CD4-positive, alpha-beta T cell treated with Interleukin-6 at 100 ng/mL for 8 hours (primary cell): ENCODE measurements at regions not wholly inside any gene's neighbourhood (a gene's known extent, or its start where the extent isn't known, plus 50 kb on each side); places are given as distances from the start of the nearest gene placed in this dataset.

ENCODE experiments used
- DNase-seq: peaks from one replicate; pipeline ENCODE4 v3.0.0-alpha.2; 2020; ENCODE audit warnings: mixed read lengths, low spot score

GRCh38 chr1:14531519-14531918, 67.0 kb upstream of the KAZN start:
- no peak for DNase-seq

GRCh38 chr1:14535619-14536355, 62.7 kb upstream of the KAZN start:
- no peak for DNase-seq

GRCh38 chr1:14538335-14538734, 60.1 kb upstream of the KAZN start:
- DNase-seq: no peak

- no peak for DNase-seq
These were observed 59.2 kb upstream of the KAZN start for GRCh38 chr1:14539309-14539708.

GRCh38 chr1:14539953-14540563, 58.4 kb upstream of the KAZN start:
- no peak for DNase-seq

GRCh38 chr1:14541348-14541747, 57.1 kb upstream of the KAZN start:
- DNase-seq: no peak

GRCh38 chr1:14543191-14543840, 55.2 kb upstream of the KAZN start:
- DNase-seq: no peak

GRCh38 chr1:14544319-14544718, 54.2 kb upstream of the KAZN start:
- DNase-seq: no peak

- no peak for DNase-seq
These were observed 53.0 kb upstream of the KAZN start for GRCh38 chr1:14545422-14546025.

GRCh38 chr1:14546416-14546815, 52.1 kb upstream of the KAZN start:
- DNase-seq: no peak
